ENCODE measurements at regions not wholly inside any gene's neighbourhood (a gene's known extent, or its start where the extent isn't known, plus 50 kb on each side); places are given as distances from the start of the nearest gene placed in this dataset.

- Histone ChIP-seq H3K79me2 (ENCODE audit: control insufficient read depth, insufficient read depth, low read length) (no peaks in the 10 kb centered on the region), H3K36me3 (ENCODE audit: control insufficient read depth, insufficient read depth, low read length) (no peaks in the 10 kb centered on the region), H3K27me3 (ENCODE audit: control insufficient read depth in 2 of 2, insufficient read depth in 2 of 2, low read length in 2 of 2) (no peaks in the 10 kb centered on the region), H3K4me1 (replicated peaks in 1 of 2; ENCODE audit: control insufficient read depth in 2 of 2, insufficient read depth in 2 of 2, low read length in 2 of 2) (no peaks in the 10 kb centered on the region), H3K9me3 (replicated peaks; ENCODE audit: control insufficient read depth, insufficient read depth, low read depth, low read length) (no peaks in the 10 kb centered on the region), H3K27ac (ENCODE audit: extremely low read depth, low read depth, low read length) (no peak overlapping the region), H4K20me1 (replicated peaks; ENCODE audit: control insufficient read depth, insufficient read depth, low read length) (no peaks in the 10 kb centered on the region), H2AFZ (ENCODE audit: low read depth, low read length) (no peak overlapping the region), H3K4me3 (no peak overlapping the region), H3K9me1 (ENCODE audit: control insufficient read depth, insufficient read depth, low read length) (no peaks in the 10 kb centered on the region), H3K9ac (ENCODE audit: insufficient read depth in 1 of 2, low read depth in 2 of 2, low read length in 2 of 2) (no peak overlapping the region), H3K4me2 (ENCODE audit: insufficient read depth, low read length) (no peak overlapping the region)
- POLR2A ChIA-PET: no interaction called here
- BruUV-seq (replicated peaks): no TSS peak
- intact Hi-C loops (cut with micrococcal nuclease) (no loop called here), in situ Hi-C loops (cut with MboI) (no loop called here)
- no peak for TF ChIP-seq ZNF76 (CRISPR knock-in tag; IDR thresholded peaks at IDR 0.05; ENCODE audit: borderline replicate concordance)
- no peak for TF ChIP-seq GTF2E2 (tag; IDR thresholded peaks at IDR 0.05)
- TF ChIP-seq, protein P1, sequence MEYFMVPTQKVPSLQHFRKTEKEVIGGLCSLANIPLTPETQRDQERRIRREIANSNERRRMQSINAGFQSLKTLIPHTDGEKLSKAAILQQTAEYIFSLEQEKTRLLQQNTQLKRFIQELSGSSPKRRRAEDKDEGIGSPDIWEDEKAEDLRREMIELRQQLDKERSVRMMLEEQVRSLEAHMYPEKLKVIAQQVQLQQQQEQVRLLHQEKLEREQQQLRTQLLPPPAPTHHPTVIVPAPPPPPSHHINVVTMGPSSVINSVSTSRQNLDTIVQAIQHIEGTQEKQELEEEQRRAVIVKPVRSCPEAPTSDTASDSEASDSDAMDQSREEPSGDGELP (CRISPR knock-in tag; IDR thresholded peaks at IDR 0.05; ENCODE audit: borderline replicate concordance): no peak
- TF ChIP-seq SMC3 (conservative IDR thresholded peaks at IDR 0.05; ENCODE audit: insufficient read depth, low read depth, low read length): no peak
- no peak for TF ChIP-seq MTA1 (IDR thresholded peaks at IDR 0.05; ENCODE audit: borderline replicate concordance)
- no peak for TF ChIP-seq SRF (CRISPR knock-in tag; IDR thresholded peaks at IDR 0.05)
- TF ChIP-seq NCOA1 (IDR thresholded peaks at IDR 0.05; ENCODE audit: low read depth): no peak
- CTCF ChIA-PET (ENCODE audit: low intra/inter-chr PET ratio): no interaction called here
- no peak for ATAC-seq
- FAIRE-seq: no peak
- DNase-seq (ENCODE audit: extremely low read depth in 1 of 4, low spot score in 3 of 4): no peak
- WGBS (ENCODE audit: insufficient coverage, low coverage, missing lambda C conversion rate): 0% methylated on average over 2 of the region's 2 CpGs
Measured at GRCh38 chr12:64991121-64991611, 129.9 kb downstream of the WIF1 start.

Measured in K562 (cell line).